COLO668 (cell line): ENCODE measurements at regions not wholly inside any gene's neighbourhood (a gene's known extent, or its start where the extent isn't known, plus 50 kb on each side); places are given as distances from the start of the nearest gene placed in this dataset.
"Not testable (repeated sequence)": the region's sequence is repeated elsewhere in the genome, so short reads cannot be mapped to it uniquely, and the experiment has no call there.

Experiments
- DNase-seq: peaks from one replicate; lab custom pipeline; 2025; ENCODE audit not compliant: unreplicated experiment; lab: John Stamatoyannopoulos, UW

DNA sequence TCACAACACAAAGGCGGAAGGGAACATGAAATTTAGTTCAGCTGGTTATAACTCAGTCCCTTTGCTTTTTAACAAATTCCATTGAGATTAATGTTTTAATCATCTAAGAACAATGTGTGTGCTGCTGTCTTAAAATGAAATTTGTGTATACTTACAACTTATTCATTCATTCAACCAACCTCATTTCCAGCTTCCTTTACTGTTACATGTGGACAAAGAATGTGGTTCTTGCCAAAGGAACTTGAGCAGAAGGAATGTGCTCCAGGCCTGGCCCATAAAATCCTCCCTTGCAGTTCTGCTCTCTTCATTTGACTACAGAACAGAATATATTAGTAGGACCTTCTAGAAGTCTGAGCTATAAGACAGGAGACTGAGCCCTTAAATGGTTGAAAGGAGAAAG lies 176.8 kb upstream of the GLRA2 start:
- no peak for DNase-seq

DNA sequence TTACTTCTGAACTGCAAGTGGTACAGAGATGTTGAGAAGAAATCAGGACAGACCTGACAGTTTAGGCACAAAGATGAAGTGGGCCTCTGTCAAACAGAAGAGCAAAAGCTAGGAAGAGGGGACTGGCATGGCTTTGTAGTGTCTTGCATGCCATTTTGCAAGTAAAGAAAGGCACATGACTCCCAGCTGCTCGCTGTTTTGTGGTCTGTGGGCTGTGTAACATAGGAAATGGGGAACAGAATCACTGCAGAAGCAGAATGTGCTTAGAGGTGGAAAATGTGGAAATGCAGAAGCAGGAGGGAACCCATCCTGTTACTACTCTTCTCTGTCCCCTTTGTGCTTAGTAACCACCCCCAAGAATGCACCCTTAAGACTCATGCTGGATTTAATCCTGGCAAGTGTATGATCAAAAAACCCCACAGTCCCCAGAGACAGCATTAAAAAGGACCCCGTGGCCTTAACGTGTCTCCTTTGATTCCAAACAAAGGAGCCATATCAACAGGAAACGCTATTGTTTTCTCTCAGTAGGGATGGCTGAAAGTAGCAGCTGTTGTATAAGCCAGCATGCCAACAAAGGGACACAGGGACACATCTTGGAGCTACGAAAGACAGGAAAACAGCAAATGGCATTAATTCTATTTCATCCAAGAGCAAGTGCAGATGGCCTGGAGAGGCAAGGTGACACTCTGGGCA lies 177.6 kb upstream of the GLRA2 start:
- peak; percentile 2 for DNase-seq

DNA sequence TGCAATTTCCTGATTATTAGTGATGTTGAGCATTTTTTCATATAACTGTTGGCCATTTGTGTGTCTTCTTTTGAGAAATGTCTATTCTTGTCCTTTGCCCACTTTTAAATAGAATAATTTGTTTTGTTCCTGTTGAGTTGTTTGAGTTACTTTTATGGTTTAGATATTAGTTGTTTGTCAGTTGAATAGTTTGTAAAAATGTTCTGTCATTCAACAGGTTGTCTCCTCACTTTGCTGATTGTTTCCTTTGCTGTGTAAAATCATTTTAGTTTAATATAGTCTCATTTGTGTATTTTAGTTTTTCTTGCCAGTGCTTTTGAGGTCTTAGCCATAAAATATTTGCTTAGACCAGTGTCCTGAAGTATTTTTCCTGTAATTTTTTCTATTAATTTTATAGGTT lies 181.8 kb upstream of the GLRA2 start:
- DNase-seq: no peak

GRCh38 chrX:14344172-14344940 lies 185.0 kb upstream of the GLRA2 start:
- DNase-seq: no peak

DNA sequence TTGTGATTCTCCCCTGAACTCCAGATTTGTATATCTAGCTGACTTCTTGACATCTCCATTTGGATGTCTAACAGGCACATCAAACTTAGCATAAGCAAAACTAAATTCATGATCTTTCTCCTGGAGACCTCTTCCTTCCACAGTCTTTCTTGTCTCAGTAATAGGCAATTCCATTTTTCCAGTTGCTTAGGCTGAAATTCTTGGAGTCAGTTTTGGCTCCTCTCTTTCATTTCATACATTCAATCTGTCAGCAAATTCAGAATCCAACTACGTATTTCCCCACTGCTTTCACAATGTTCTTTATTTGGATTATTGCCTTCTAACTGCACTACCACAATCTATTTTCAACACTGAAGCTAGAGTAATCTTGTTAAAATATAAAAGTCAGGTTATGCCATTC lies 219.9 kb upstream of the GLRA2 start:
- DNase-seq: no peak

GRCh38 chrX:14308976-14309375 lies 220.4 kb upstream of the GLRA2 start:
- DNase-seq: not testable (repeated sequence)

DNA sequence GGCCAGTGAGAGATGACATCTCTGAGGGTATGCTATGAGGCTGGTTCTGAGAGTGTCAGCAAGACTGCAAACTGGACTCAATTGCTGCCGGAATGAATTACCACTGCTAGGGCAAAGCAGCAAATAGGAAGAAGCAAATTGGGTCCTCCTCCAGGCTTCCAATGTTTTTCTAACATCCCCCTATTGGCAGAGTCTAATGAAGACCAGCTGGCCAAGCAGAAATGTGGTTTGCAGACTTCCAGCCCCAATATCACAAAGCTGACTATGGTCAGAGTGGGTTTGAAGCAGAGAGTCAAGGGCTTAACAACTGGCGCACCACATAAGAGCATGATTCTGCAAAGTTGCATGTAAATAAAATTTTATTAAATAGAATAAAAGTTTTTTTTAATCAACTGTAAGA lies 225.4 kb upstream of the GLRA2 start:
- DNase-seq: no peak

- not testable (repeated sequence) for DNase-seq
Observed at GRCh38 chrX:14302561-14302960, 226.8 kb upstream of the GLRA2 start.

DNA sequence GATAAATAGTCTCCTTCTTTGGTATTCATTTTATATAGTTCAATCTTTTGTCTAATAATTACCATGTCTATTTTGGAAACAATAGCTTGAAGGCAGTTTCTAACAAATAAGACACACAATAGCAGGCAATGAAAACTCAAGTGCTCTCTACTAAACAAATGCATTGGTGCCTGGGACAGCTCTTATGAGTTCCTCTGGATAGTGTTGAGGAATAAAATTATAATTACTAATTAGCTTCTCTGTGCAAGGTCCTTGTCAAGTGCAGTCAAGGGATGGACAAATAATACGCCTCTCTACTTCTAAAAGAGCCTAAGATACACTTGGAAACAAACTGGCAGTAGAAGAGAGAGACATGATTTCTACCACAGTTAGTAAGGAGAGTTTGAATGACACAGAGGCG lies 229.0 kb upstream of the GLRA2 start:
- no peak for DNase-seq

GRCh38 chrX:14295426-14295825 lies 233.9 kb upstream of the GLRA2 start:
- DNase-seq: no peak

GRCh38 chrX:14291666-14292500 lies 237.5 kb upstream of the GLRA2 start:
- no peak for DNase-seq

GRCh38 chrX:14290335-14290734 lies 239.0 kb upstream of the GLRA2 start:
- no peak for DNase-seq

DNA sequence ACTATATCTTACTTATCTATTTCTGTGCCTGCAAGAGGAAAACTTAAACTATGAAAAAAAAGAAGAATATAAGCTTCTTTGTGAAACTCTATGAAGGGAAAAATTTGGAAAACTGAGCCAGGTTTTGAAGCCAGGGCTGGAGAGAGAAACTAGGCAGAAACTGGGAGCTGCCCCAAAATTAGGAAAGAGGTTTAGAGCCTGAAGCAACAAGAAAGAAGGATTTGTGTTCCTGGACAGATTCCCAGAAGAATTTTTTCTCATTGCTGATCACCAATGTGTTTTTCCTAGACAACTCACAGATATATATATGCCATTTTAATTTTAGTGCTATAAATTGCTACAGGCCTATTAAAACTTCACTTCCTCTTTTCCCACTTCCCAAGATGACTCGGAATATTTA lies 245.0 kb upstream of the GEMIN8 start:
- no peak for DNase-seq

DNA sequence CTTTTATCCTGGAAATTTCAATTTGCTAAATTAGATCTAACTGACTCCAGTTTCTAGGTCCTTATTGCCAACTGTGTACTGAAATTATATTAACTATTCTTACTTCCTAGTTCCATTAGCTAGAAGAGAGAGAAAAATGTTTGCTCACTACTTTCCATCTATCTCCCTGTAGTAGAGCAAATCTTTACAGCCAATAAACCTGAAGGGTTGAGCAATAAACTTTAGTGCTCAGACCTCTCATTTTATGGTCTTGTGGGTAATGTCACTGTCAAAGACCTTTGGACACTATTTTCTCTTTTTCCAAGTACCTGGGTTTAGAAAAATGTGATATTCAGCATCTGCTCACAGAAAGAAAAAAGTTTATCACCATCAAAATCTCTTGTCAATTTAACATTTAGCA lies 237.5 kb upstream of the GEMIN8 start:
- DNase-seq: no peak

- no peak for DNase-seq
Observed at GRCh38 chrX:14266705-14267104, 237.0 kb upstream of the GEMIN8 start.

DNA sequence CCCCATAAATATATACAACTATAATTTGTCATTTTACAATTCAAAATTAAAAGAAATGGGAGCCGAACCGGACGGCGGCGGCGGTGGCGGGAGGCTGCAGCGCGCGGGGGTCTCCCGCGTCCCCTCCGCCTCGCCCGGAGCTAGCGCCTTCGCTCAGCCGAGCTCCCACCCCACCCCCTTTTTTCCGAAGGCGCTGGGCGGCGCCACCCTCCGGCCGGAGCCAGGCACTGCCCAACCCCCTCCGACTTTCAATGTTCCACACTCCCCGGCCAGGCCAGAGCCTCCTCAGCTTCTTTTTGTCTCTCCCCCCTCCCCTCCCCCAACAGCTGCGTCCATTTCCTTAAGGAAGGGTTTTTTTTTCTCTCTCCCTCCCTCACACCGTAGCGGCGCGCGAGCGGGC lies 214.1 kb upstream of the GEMIN8 start:
- DNase-seq: no peak

DNA sequence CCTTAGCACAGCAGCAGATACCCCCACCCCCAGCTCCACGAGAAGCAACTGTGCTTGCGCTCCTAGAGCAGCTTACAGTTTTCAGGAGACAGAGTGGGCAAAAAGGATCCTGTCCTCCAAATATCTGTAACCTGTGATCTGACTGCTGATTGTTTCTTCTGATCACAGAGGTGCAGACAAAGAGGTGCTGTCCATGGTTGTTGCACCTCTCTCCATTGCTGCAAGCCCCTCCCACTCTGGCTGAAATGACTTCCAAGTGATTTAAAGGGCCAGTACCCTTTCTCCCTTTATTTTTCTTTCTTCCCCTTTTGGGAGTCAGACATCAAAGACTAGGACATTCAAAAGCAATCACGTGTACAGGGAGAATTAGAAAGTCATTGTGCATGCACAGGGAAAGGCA lies 205.3 kb upstream of the GEMIN8 start:
- DNase-seq: no peak

GRCh38 chrX:14232688-14233087 lies 203.0 kb upstream of the GEMIN8 start:
- no peak for DNase-seq

DNA sequence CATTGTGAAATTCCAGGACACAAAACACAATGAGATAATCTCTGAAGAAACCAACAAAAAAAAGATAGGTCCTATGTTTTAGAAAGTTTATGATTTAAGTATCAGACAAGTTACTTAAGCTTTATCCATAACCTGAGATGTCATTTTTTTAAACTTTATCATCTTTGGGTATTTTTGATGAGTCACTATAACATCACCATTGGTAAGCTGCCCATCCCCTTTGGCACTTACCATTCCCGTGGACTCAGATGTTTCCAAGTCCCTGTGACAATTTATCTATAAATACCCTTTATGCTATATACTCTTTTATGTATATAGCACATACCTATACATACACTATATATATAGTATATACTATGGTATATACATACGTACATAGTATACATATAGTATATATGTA lies 198.9 kb upstream of the GEMIN8 start:
- no peak for DNase-seq

DNA sequence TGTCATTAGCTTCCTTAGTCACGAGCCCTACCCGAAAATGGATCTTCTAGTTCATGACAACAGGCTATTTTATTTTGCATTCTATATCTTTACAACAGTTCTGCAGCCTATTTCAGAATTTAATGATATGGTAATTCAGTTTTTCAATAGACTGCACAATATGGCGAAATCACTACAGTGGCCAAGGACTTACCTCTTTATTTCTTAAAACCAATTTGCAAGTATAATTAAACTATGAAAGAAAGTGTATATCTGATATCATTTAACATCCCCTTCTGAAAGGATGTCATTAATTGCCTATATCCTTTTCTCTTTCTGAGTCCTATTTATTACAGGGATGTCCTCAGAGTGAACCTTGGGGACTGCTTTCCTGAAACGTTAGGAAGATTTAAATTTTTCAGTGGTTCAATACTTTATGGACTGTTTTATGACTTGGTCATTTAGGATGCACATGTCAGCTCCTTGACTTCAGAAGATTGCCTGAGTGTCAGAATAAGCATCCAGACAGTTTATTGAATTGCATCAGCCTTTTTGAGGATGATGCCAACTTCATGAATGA lies 190.8 kb upstream of the GEMIN8 start:
- no peak for DNase-seq

DNA sequence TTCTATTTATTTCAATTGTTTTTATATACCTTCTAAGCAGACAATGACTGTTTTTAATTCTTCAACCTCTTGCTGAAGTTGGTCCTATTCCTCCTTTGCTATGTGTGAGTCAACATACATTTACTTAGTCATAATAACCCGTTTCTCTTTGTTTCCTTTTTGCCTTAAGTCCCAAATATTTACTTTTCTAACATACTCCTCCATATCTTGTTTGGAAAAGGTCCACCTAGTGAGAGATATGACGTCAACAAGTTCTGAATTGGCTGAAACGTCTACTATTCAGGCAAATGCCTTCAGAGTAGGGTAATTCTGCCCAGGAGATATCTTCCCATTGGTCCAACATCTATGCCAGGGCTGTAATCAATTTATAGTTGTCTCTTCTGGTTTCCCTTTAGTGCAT lies 179.3 kb upstream of the GEMIN8 start:
- DNase-seq: no peak

DNA sequence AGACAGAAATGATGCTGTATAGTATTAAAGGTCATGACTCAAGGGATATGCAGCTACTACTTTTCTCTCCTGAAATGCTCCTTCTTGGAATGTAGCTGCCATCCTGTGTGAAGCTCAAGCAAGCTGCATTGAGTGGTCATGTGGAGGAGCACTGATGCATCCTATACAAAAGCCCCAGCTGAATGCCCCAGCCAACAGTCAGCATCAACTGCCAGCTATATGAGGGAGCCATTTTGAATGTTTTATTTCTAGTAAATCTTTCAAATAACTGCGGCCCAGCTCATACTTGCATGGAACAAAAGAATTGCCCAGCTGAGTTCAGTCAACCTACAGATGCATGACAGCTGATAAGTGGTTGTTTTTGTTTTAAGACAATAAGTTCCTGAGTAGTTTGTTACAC lies 165.0 kb upstream of the GEMIN8 start:
- no peak for DNase-seq
